ENCODE measurements at regions not wholly inside any gene's neighbourhood (a gene's known extent, or its start where the extent isn't known, plus 50 kb on each side); places are given as distances from the start of the nearest gene placed in this dataset.

GRCh38 chr13:30848332-30849027 lies 57.6 kb upstream of the MEDAG start:
- Histone ChIP-seq H3K4me3 (peak overlapping the region; percentile 42; the same call in 1 of the 2 replicates), H3K36me3 (ENCODE audit: insufficient read depth, low read length) (no peaks in the 10 kb centered on the region), H3K9me3 (ENCODE audit: low read depth, low read length) (no peaks in the 10 kb centered on the region), H3K27ac (no peak overlapping the region), H3K9ac (ENCODE audit: insufficient read length) (no peak overlapping the region)
- DNase-seq (ENCODE audit: low read depth, low spot score), result no peak
- no peak for TF ChIP-seq POLR2AphosphoS5 (IDR thresholded peaks at IDR 0.05; ENCODE audit: borderline replicate concordance, low read depth, low read length)
- no peak for TF ChIP-seq FOXP2 (optimal IDR thresholded peaks at IDR 0.05; ENCODE audit: control extremely low read depth, extremely low read length, insufficient read depth)
- TF ChIP-seq EZH2 (IDR thresholded peaks at IDR 0.05), result no peak

- no peak for DNase-seq (ENCODE audit: low read depth, low spot score)
- TF ChIP-seq POLR2AphosphoS5 (IDR thresholded peaks at IDR 0.05; ENCODE audit: borderline replicate concordance, low read depth, low read length), result no peak
- TF ChIP-seq EZH2 (IDR thresholded peaks at IDR 0.05), result no peak
- TF ChIP-seq FOXP2 (optimal IDR thresholded peaks at IDR 0.05; ENCODE audit: control extremely low read depth, extremely low read length, insufficient read depth), result no peak
- no peak overlapping the region for H3K27ac ChIP-seq
- H3K9me3 ChIP-seq (ENCODE audit: low read depth, low read length), result no peaks in the 10 kb centered on the region
- H3K36me3 ChIP-seq (ENCODE audit: insufficient read depth, low read length), result no peaks in the 10 kb centered on the region
- H3K4me3 ChIP-seq, result no peak overlapping the region
- no peak overlapping the region for H3K9ac ChIP-seq (ENCODE audit: insufficient read length)
These were observed 56.5 kb upstream of the MEDAG start for GRCh38 chr13:30849611-30850010.

- Histone ChIP-seq H3K9me3 (ENCODE audit: low read depth, low read length) (no peaks in the 10 kb centered on the region), H3K27ac (no peak overlapping the region), H3K9ac (ENCODE audit: insufficient read length) (no peak overlapping the region), H3K36me3 (ENCODE audit: insufficient read depth, low read length) (no peaks in the 10 kb centered on the region), H3K4me3 (no peak overlapping the region)
- TF ChIP-seq POLR2AphosphoS5 (IDR thresholded peaks at IDR 0.05; ENCODE audit: borderline replicate concordance, low read depth, low read length), result no peak
- TF ChIP-seq FOXP2 (optimal IDR thresholded peaks at IDR 0.05; ENCODE audit: control extremely low read depth, extremely low read length, insufficient read depth), result no peak
- TF ChIP-seq EZH2 (IDR thresholded peaks at IDR 0.05), result no peak
- no peak for DNase-seq (ENCODE audit: low read depth, low spot score)
These were observed 55.7 kb upstream of the MEDAG start for GRCh38 chr13:30850204-30850866.

- H3K9ac ChIP-seq (ENCODE audit: insufficient read length), result no peak overlapping the region
- H3K36me3 ChIP-seq (ENCODE audit: insufficient read depth, low read length), result no peaks in the 10 kb centered on the region
- H3K4me3 ChIP-seq, result no peak overlapping the region
- TF ChIP-seq EZH2 (IDR thresholded peaks at IDR 0.05) (no peak), POLR2AphosphoS5 (IDR thresholded peaks at IDR 0.05; ENCODE audit: borderline replicate concordance, low read depth, low read length) (no peak), FOXP2 (optimal IDR thresholded peaks at IDR 0.05; ENCODE audit: control extremely low read depth, extremely low read length, insufficient read depth) (no peak)
- H3K9me3 ChIP-seq (ENCODE audit: low read depth, low read length), result no peaks in the 10 kb centered on the region
- H3K27ac ChIP-seq, result no peak overlapping the region
- no peak for DNase-seq (ENCODE audit: low read depth, low spot score)
These were observed 55.2 kb upstream of the MEDAG start for GRCh38 chr13:30850867-30851211.

GRCh38 chr13:30851697-30852096 lies 54.4 kb upstream of the MEDAG start:
- Histone ChIP-seq H3K27ac (no peak overlapping the region), H3K36me3 (ENCODE audit: insufficient read depth, low read length) (no peaks in the 10 kb centered on the region), H3K9ac (ENCODE audit: insufficient read length) (no peak overlapping the region), H3K9me3 (ENCODE audit: low read depth, low read length) (no peaks in the 10 kb centered on the region), H3K4me3 (no peak overlapping the region)
- TF ChIP-seq EZH2 (IDR thresholded peaks at IDR 0.05), result no peak
- TF ChIP-seq FOXP2 (optimal IDR thresholded peaks at IDR 0.05; ENCODE audit: control extremely low read depth, extremely low read length, insufficient read depth), result no peak
- no peak for DNase-seq (ENCODE audit: low read depth, low spot score)

- H3K36me3 ChIP-seq (ENCODE audit: insufficient read depth, low read length), result no peaks in the 10 kb centered on the region
- no peak overlapping the region for H3K27ac ChIP-seq
- no peak overlapping the region for H3K4me3 ChIP-seq
- H3K9ac ChIP-seq (ENCODE audit: insufficient read length), result no peak overlapping the region
- H3K9me3 ChIP-seq (ENCODE audit: low read depth, low read length), result no peaks in the 10 kb centered on the region
- TF ChIP-seq POLR2AphosphoS5 (IDR thresholded peaks at IDR 0.05; ENCODE audit: borderline replicate concordance, low read depth, low read length), result no peak
- no peak for TF ChIP-seq FOXP2 (optimal IDR thresholded peaks at IDR 0.05; ENCODE audit: control extremely low read depth, extremely low read length, insufficient read depth)
- TF ChIP-seq EZH2 (IDR thresholded peaks at IDR 0.05), result no peak
- no peak for DNase-seq (ENCODE audit: low read depth, low spot score)
These were observed 50.5 kb upstream of the MEDAG start for GRCh38 chr13:30855569-30855968.

GRCh38 chr13:30856005-30856790 lies 49.9 kb upstream of the MEDAG start:
- TF ChIP-seq FOXP2 (optimal IDR thresholded peaks at IDR 0.05; ENCODE audit: control extremely low read depth, extremely low read length, insufficient read depth), result no peak
- no peak for TF ChIP-seq POLR2AphosphoS5 (IDR thresholded peaks at IDR 0.05; ENCODE audit: borderline replicate concordance, low read depth, low read length)
- no peak for TF ChIP-seq EZH2 (IDR thresholded peaks at IDR 0.05)
- Histone ChIP-seq H3K36me3 (ENCODE audit: insufficient read depth, low read length) (no peaks in the 10 kb centered on the region), H3K9ac (ENCODE audit: insufficient read length) (no peak overlapping the region), H3K27ac (no peak overlapping the region), H3K4me3 (no peak overlapping the region), H3K9me3 (ENCODE audit: low read depth, low read length) (no peaks in the 10 kb centered on the region)
- no peak for DNase-seq (ENCODE audit: low read depth, low spot score)

Data from SK-N-MC (cell line).